ENCODE measurements at regions not wholly inside any gene's neighbourhood (a gene's known extent, or its start where the extent isn't known, plus 50 kb on each side); places are given as distances from the start of the nearest gene placed in this dataset.

- DNase-seq: no peak
Measured at GRCh38 chr2:120520454-120520853, 174.5 kb downstream of the INHBB start.

DNA sequence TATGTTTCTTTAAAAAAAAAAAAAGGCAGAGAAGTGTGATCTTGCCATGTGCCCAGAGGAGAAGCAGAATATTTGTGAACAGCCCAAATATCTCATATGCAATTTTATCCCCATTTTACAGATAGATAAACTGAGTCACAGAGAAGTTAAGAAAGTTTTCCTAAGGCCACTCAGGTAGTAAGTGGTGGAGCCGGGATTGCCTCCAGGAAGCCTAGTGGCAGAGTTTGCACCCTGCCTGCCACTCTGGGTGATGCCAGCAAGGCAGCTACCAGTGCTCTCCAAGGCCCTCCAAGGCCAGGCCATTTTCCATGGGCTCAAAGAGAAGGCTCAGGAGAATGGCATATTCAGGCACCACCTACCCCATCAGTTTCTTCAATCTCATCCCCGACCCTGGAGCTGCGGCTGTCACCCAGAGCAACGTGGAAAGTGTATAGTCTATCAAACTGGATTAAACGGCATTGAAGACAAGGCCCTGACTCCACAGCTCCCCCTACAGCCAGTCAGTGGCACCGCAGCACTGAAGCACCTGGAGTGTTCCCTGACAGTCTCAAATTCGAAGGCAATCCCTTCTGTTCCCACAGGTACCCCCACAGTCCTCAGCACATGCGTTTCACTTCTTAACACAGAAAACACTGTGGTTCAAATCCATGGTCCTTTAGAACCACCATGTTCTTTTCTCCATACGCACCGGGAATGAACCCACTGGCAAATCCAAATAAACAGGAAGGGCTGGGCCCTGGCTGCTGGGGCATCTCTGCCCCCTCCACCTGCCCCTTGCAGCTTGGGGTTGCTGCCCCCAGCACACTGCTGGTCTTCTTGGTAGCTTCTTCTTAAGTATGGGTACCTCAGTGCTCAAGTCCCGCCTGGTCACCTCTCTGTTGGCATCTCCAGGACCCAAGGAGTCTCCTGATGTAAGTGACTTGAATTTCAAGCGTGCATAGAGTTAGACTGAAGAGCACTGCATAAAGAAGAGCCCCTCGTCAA lies 175.3 kb downstream of the INHBB start:
- DNase-seq: peak; percentile 22

DNA sequence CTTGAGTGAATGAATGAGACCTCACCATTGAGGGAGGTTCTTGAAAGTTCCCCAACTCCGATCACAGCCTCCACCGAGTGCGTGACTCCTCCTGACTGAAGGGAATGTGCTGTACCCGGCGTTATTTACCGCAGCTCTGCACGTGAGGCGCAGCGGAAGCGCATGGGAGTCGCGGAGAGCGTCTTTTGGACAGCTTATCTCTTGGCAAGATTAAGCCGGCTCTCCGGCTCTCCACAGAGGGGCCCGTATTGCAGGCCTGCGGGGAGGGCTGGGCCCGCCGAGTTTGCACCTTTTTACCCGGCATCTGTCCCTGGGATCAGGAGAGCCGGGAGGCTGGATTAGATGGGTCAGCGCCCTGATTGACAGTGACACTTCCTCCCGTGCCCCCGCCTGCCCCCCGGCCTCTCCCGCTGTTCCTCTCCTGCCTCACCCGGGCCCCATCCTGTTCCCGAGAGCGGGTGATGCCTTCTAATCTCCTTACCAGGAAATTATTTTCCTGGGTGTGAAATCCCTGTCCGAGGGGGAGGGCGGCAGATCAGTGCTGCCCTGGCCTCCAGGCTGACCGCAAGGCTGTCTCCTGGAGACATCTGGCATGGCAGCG lies 176.3 kb downstream of the INHBB start:
- DNase-seq: no peak

GRCh38 chr2:120523766-120524165 lies 177.8 kb downstream of the INHBB start:
- DNase-seq: no peak

- no peak for DNase-seq
Measured at GRCh38 chr2:120524174-120524573, 178.2 kb downstream of the INHBB start.

DNA sequence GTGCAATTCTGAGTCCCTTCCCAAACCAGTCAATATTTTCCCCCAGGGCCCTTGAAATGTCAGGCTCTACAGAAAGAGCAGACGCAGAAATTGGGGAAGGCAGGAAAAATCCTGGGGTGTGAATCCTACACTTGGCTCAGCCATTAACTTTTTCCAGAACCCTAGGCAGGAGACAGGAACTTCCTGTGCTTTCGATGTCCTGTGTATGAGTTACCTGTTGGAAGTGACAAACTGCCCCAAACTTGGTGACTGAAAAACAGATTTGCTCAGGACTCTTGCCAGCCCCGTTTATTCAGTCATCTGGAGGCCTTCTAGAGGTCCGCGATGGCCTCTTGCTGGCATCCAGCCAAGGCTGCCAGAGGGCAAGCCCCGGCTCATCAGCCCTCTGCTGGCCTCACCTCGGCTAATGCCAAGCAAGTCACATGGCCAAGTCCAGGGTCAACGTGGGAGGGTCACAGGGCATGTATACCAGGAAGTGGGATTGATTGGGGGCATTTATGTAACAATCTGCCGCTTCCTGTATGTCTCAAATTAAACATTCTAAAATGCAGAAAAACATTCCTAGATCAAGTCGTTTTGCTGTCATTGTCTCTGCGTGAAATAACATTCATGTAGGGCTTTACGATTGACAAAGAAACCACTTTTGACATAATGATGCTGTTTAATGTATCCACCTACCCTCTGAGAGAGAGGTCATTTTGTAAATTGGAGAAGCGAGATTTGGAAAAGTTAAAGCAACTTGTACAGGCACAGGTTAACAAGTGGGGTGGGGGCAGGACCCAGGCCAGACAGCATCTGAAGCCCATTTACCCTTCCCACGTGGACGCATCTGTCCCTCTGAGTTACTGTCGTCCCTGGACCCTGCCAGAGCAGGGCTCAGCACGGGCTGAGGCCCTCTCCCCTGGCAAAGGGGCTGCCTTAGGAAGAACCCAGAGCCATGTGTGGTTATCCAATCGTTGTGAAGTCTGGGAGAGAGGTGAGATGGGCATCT lies 179.4 kb downstream of the INHBB start:
- no peak for DNase-seq

DNA sequence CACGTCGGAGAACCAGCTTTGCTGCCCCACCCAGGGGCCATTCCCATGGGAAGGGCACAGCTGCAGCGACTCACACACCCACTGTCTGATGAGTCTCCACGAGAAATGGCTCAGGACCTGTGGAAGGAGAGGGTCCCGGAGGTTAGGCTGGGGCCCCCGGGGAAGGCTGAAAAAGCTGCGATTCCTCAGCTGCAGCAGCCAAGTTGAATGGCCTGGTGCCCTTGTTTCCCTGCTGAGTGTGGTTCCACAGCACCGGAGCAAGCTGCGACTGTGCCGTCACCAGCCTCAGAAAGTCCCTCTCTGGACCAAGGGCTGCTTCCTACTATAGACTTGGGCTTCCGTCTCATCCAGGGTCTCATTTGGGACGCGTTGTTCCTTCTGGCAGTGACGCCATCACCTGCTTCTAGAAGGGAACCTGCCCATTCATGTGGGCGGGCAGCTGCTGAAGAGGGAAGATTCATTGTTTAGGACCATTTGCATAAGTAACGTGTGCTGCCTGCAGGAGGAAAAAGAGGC lies 180.2 kb downstream of the INHBB start:
- DNase-seq: no peak

GRCh38 chr2:120526997-120527945 lies 181.3 kb downstream of the INHBB start:
- no peak for DNase-seq

GRCh38 chr2:120528051-120528692 lies 182.2 kb downstream of the INHBB start:
- no peak for DNase-seq

- no peak for DNase-seq
Measured at GRCh38 chr2:120528693-120529076, 182.7 kb downstream of the INHBB start.

DNA sequence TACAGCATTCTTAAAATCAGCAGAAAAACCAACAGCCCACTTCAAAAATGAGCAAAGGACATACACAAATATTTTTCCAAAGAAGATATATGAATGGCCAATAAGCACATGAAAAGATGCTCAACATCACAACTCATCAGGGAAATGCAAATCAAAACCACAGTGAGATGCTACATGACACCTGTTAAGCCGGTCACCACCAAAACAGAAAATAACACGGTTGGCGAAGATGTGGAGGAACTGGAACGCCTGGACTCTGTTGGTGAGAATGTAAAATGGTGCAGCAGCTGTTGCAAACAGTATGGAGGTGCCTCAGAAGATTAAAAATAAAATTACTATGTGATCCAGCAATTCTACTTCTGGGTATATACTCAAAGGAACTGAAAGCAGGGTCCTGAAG lies 184.8 kb downstream of the INHBB start:
- DNase-seq: no peak

GRCh38 chr2:120531365-120531764 lies 185.4 kb downstream of the INHBB start:
- no peak for DNase-seq

- DNase-seq: no peak
Measured at GRCh38 chr2:120531863-120532600, 186.1 kb downstream of the INHBB start.

DNA sequence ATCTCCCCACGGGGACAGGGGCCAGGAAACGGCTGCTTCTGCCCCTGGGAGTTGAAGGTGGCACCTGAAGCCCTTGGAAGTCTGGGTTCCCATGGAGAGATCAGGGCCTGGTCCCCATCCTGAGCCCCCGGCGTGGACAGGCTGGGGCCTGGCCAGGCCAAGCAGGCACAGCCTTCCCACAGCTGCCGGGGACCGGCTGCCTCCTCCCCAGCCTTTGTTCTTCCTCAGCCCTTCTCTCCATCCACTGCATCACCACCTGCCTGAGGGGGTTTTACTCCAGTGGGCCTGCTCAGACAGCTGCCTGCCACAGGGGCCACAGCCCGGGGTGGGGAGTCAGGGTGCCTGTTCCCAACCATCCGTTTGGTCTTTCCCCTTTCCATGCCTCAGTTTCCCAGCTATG lies 187.7 kb downstream of the INHBB start:
- DNase-seq: no peak

DNA sequence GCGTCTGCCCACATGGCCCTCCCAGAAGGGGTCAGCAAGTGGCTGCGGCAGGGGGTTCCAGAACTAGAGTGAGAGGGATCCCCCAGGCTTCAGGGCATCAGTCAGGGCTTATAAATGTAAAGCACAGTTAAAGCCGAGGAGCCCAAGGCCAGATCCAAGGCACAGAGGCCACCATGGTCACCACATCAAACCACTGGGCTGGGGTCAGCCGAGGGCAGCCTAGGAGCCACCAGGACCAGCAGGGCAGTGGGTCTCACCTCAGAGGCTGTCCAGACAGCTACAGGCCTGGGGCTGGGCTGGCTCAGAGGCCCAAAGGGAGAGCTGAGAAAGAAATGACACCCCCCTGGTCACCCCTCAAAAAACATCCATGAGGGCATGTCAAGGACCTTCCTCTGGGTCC lies 188.5 kb downstream of the INHBB start:
- no peak for DNase-seq

DNA sequence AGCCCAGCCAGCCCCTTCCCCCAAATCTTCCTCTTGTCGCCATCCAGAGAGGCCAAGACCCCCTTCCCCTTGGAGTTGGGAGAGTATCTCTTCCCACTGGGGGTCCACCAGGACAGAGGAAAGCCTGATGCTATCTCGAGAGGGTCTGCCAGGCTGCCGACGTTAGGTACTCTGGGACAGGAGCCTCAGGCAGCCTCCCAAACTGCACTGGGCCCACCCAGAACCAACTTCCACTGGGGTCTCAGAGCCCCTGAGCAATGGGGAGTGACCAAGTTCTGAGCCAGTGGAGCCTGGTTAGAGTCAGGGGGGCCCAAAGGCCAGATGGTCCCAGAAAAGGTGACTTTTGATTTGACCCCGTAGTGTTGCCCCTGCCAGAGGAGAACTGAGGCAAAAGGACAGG lies 189.1 kb downstream of the INHBB start:
- no peak for DNase-seq

DNA sequence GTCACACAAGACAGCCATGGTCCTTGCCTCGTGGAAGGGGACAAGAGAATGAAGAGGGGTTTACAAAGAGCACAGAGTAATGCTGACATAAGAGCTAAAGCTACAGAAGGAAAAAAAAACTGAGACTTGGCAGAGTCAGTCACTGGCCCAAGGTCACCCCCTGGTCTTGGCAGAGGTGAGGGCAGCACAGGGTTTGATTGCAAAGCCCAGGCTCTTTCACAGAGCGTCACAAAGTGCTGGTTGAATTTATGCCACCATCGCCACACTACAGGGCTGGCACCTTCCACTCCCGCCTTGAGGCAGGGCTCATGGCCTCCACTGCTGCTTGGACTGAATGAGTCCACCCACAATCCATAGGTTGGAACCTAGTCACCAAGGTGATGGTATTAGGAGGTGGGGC lies 190.2 kb downstream of the INHBB start:
- no peak for DNase-seq

- DNase-seq: peak; percentile 33
Measured at GRCh38 chr2:120538691-120539423, 192.9 kb downstream of the INHBB start.

DNA sequence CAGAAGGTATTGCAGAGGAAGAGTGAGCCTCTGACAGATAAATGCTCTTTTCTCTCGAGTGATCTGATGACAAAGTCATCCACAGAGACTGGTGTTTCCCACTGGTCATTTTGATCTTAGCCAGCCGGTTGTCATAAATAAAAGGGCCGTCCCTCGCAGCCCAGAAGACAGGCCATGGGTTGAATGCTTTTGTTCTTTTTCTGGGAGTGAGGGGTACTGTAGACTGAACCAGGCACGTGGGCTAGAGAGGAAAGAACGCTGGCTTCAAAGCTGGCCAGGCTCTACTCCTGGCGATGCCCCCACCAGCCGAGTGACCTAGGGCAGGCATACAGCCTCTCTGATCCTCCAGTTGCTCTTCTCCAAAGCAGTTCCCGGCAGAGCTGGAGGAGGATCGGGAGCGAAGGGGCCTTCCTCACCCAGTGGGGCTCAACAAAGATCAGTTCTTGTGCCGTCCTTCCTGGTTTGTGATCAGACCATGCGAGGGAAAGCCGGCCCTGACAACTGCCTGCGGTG lies 193.5 kb downstream of the INHBB start:
- no peak for DNase-seq
